Body of pancreas (tissue), 4 donors: ENCODE measurements at regions not wholly inside any gene's neighbourhood (a gene's known extent, or its start where the extent isn't known, plus 50 kb on each side); places are given as distances from the start of the nearest gene placed in this dataset.

Experiments used
- ATAC-seq: fragments of 150-250 bp; one replicate; pipeline ENCODE4 v1.9.1; 2016
- DNase-seq, 4 donors: peaks; one replicate each; pipeline ENCODE4 v3.0.0-alpha.2; 2019
- H3K27ac ChIP-seq, 4 donors: fragments of 200-600 bp; sonication (generic); 1 replicate in 3 of 4; 2 replicates in 1 of 4; pipeline versions ENCODE4 v1.5.1 to v1.6.1; 2016 to 2019; ENCODE audit warnings: mild to moderate bottlenecking in 1 of 4, mixed read lengths in 1 of 4, moderate library complexity in 1 of 4
- H3K27me3 ChIP-seq, 2 donors: fragments of 200-600 bp; sonication (generic); one replicate each; pipeline ENCODE4 v1.6.0; 2016; ENCODE audit warnings: mild to moderate bottlenecking in 1 of 2
- H3K36me3 ChIP-seq, 2 donors: fragments of 200-600 bp; sonication (generic); replicated peaks in 1 of 2; 2 replicates each; pipeline ENCODE4 v1.5.1; 2016; ENCODE audit warnings: low read depth in 2 of 2; ENCODE audit not compliant: insufficient read depth in 1 of 2
- H3K4me1 ChIP-seq: fragments of 200-600 bp; sonication (generic); one replicate; pipeline ENCODE4 v1.6.0; 2016
- H3K4me3 ChIP-seq, 2 donors: fragments of 200-600 bp; sonication (generic); 1 replicate in 1 of 2; 2 replicates in 1 of 2; pipeline ENCODE4 v1.5.1; 2016 to 2019
- H3K9me3 ChIP-seq, 3 donors: fragments of 200-600 bp; sonication (generic); 1 replicate in 2 of 3; 2 replicates in 1 of 3; pipeline ENCODE4 v1.5.1; 2016
- POLR2A ChIP-seq, 3 donors: fragments of 450-650 bp; IDR thresholded peaks; one replicate each; pipeline ENCODE4 v1.6.1; 2016; ENCODE audit warnings: antibody characterized with exemption in 3 of 3, mild to moderate bottlenecking in 2 of 3
- WGBS, 2 donors: methylation state at CpG; one replicate each; pipeline ENCODE4 v1.1.5; 2017; 5-methylcytosine and 5-hydroxymethylcytosine counted together
- intact Hi-C: fragments of 100-400 bp; cut with DNase I; formaldehyde crosslinking; loops from one replicate; pipeline ENCODE4 v1.15.1; 2023
- TF ChIP-seq, protein P1 (sequence below), 7 experiments: fragments of 450-650 bp in 4 of 7; fragments of 200-600 bp in 3 of 7; sonication (generic) in 3 of 7; IDR thresholded peaks; one replicate each; pipeline ENCODE4 v1.5.1; 2016 to 2019; ENCODE audit warnings: antibody characterized with exemption in 7 of 7

DNA sequence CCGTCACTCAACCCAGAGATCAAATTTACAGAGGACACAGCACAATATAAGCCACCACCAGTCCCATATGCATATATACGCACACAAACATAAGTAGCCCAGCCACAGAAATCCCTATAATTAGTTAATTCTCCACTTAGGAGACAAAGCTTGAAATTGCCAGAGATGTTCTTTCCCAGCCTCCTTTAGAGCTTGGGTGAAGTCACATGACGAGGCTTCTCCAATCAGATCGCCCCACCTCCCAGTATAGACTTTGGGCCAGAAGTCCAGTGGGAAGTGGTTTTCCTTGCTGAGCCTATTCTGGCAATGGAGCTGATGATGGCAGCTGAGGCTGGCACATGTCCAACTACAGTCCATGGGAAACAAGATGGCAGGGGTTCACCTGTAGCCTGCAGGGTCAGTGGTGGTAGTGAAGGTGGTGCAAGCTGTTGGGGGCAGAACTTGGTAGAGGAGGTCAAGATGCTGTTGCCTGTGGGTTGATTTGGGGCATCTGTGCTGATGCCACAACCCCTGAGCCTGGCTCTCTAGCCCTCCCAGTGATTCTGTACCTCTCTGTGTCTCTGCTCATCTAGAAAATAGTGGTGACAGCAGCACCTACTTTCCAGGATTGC is 535.9 kb downstream of the MATN1 start:
- no peaks in the 10 kb centered on the region for H3K9me3 ChIP-seq
- H3K27me3 ChIP-seq = no peaks in the 10 kb centered on the region
- no peak overlapping the region for H3K27ac ChIP-seq
- H3K4me1 ChIP-seq = no peaks in the 10 kb centered on the region
- intact Hi-C loops = no loop called here
- ATAC-seq (no peak), DNase-seq (no peak)
- WGBS, 2 donors = 68 to 88% methylated on average over 4 of the region's 4 CpGs
- no peaks in the 10 kb centered on the region for H3K36me3 ChIP-seq
- no peak overlapping the region for H3K4me3 ChIP-seq
- TF ChIP-seq POLR2A (IDR thresholded peaks at IDR 0.05) = no peak
- TF ChIP-seq, protein P1, sequence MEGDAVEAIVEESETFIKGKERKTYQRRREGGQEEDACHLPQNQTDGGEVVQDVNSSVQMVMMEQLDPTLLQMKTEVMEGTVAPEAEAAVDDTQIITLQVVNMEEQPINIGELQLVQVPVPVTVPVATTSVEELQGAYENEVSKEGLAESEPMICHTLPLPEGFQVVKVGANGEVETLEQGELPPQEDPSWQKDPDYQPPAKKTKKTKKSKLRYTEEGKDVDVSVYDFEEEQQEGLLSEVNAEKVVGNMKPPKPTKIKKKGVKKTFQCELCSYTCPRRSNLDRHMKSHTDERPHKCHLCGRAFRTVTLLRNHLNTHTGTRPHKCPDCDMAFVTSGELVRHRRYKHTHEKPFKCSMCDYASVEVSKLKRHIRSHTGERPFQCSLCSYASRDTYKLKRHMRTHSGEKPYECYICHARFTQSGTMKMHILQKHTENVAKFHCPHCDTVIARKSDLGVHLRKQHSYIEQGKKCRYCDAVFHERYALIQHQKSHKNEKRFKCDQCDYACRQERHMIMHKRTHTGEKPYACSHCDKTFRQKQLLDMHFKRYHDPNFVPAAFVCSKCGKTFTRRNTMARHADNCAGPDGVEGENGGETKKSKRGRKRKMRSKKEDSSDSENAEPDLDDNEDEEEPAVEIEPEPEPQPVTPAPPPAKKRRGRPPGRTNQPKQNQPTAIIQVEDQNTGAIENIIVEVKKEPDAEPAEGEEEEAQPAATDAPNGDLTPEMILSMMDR (IDR thresholded peaks at IDR 0.05) = no peak

DNA sequence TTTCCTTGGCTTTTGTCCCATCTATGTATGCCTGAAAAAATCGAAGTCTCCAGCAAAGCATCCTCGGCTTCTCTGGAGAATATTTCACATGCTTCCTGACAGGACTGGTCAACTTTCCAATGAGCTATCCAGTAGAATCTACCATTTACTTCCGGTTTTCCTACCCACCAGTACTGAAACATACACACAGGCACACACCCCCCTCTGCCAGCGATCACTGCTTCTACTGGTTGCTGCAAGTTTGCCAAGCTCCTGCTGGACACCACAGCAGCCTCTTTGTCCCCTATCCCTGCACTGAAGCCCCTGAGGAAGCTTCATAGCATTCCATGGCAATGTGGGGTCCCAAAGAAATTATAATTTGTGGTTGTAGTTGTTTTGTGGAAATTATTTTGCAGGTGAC is 536.8 kb downstream of the MATN1 start:
- Histone ChIP-seq H3K27ac (no peak overlapping the region), H3K36me3 (no peaks in the 10 kb centered on the region), H3K27me3 (no peaks in the 10 kb centered on the region), H3K4me3 (no peak overlapping the region), H3K9me3 (no peaks in the 10 kb centered on the region), H3K4me1 (no peaks in the 10 kb centered on the region)
- intact Hi-C loops = no loop called here
- no peak for ATAC-seq
- WGBS, 2 donors = 18 to 33% methylated on average over 4 of the region's 4 CpGs
- TF ChIP-seq POLR2A (IDR thresholded peaks at IDR 0.05) = no peak
- TF ChIP-seq, protein P1 (IDR thresholded peaks at IDR 0.05) = no peak
- DNase-seq = no peak

DNA sequence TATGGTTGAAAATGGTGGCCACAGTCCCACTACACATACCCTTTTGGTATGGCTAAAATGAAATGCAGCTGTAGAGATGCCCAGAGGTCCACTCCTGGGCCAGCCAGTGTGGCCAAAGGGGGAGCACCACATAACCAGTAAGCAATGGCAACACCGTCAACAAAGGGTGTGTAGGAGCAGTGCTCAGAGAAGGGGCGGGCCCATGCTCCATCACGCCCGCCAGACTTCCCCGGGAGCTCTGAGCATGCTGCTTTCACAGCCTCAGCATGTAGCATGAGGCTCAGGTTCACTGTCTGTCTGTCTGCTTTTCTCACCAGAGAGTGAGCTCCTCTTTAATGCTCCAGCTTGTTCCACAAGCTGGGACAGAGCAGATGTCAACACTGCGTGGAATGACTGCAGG is 537.6 kb downstream of the MATN1 start:
- H3K36me3 ChIP-seq = no peaks in the 10 kb centered on the region
- H3K27me3 ChIP-seq = no peaks in the 10 kb centered on the region
- DNase-seq (no peak), ATAC-seq (no peak)
- 36 to 40% methylated on average over 6 of the region's 6 CpGs for WGBS, 2 donors
- intact Hi-C loops = no loop called here
- no peaks in the 10 kb centered on the region for H3K9me3 ChIP-seq
- H3K4me1 ChIP-seq = no peaks in the 10 kb centered on the region
- H3K27ac ChIP-seq = no peak overlapping the region
- no peak overlapping the region for H3K4me3 ChIP-seq
- TF ChIP-seq, protein P1 (IDR thresholded peaks at IDR 0.05) = no peak
- TF ChIP-seq POLR2A (IDR thresholded peaks at IDR 0.05) = no peak

DNA sequence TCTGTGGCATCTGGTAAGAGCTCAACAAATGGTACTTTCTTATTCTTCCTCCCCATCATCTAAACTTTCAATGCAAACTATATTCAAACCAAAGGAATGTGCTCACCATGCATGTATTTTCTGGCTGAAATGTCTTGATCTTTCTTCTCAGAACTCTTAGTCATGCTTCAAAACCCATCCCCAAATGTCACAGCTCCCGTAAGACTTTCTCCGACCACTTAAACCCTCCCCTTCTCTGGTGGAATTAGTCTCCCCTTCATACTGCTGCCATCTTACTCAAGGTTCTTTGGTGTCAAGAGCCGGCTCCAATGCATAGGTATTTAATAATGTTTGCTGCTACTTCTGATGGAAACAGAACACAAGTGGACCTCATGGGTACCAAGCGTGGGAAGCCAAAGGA is 538.1 kb downstream of the MATN1 start:
- DNase-seq (no peak), ATAC-seq (no peak)
- H3K36me3 ChIP-seq = no peaks in the 10 kb centered on the region
- H3K9me3 ChIP-seq = no peaks in the 10 kb centered on the region
- 75 to 77% methylated on average over 4 of the region's 4 CpGs for WGBS, 2 donors
- TF ChIP-seq, protein P1 (IDR thresholded peaks at IDR 0.05) = no peak
- intact Hi-C loops = no loop called here
- no peaks in the 10 kb centered on the region for H3K4me1 ChIP-seq
- no peak overlapping the region for H3K4me3 ChIP-seq
- no peak overlapping the region for H3K27ac ChIP-seq
- H3K27me3 ChIP-seq = no peaks in the 10 kb centered on the region

DNA sequence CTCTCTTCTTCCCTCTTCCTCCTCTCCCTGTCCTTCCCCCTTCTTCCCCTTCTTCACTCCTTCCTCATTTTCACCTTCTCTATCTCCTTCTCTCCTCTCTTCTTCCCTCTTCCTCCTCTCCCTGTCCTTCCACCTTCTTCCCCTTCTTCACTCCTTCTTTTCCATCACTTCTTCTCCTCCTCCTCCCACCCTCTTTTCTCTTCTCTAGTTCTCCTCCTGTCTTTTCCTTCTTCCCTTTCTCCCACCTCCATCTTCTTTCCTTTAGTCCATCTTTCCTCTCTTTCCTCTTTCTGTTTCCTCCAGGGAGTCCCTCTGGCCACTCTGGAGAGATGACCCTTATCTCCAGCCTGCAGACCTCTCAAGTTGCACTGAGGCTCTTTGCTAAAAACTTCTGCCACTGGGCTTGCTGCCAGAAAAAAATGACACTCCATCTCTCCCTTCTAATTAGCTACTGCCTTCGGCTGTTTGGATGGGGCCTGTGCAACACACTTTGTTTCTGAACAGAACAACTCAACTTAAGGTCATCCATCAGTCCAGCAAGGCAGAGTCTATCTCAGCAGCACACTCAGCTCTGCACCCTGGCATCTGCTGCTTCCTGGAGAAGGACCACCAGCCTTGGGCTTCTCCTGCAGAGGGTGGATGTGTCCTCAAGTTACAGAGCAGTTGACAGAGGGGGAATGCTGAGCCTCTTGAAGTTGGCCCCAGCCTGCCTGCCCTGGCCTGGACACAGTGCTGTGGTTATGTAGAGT is 538.8 kb downstream of the MATN1 start:
- H3K27ac ChIP-seq = no peak overlapping the region
- TF ChIP-seq, protein P1 (IDR thresholded peaks at IDR 0.05) = no peak
- no peak for TF ChIP-seq POLR2A (IDR thresholded peaks at IDR 0.05)
- intact Hi-C loops = no loop called here
- DNase-seq (no peak), ATAC-seq (no peak)
- H3K9me3 ChIP-seq = no peaks in the 10 kb centered on the region
- H3K4me1 ChIP-seq = no peaks in the 10 kb centered on the region
- 21 to 25% methylated on average over 1 of the region's 1 CpG for WGBS, 2 donors
- no peak overlapping the region for H3K4me3 ChIP-seq
- H3K36me3 ChIP-seq = no peaks in the 10 kb centered on the region
- no peaks in the 10 kb centered on the region for H3K27me3 ChIP-seq
